GM18502 (cell line): ENCODE measurements at regions not wholly inside any gene's neighbourhood (a gene's known extent, or its start where the extent isn't known, plus 50 kb on each side); places are given as distances from the start of the nearest gene placed in this dataset.

Experiments
- ATAC-seq: cut with Tn5 transposase; IDR thresholded peaks from one replicate; pipeline ENCODE4 v1.9.1; 2021; ENCODE audit warnings: mild to moderate bottlenecking; ENCODE audit not compliant: unreplicated experiment, poor library complexity

- ATAC-seq = no peak
Measured at GRCh38 chr3:83877910-83878309, 1080.9 kb upstream of the CADM2 start.

GRCh38 chr3:83882701-83883100, 1076.1 kb upstream of the CADM2 start:
- ATAC-seq = no peak

- ATAC-seq = no peak
Measured at GRCh38 chr3:83890039-83890762, 1068.6 kb upstream of the CADM2 start.

- no peak for ATAC-seq
Measured at GRCh38 chr3:83890763-83891135, 1068.0 kb upstream of the CADM2 start.

DNA sequence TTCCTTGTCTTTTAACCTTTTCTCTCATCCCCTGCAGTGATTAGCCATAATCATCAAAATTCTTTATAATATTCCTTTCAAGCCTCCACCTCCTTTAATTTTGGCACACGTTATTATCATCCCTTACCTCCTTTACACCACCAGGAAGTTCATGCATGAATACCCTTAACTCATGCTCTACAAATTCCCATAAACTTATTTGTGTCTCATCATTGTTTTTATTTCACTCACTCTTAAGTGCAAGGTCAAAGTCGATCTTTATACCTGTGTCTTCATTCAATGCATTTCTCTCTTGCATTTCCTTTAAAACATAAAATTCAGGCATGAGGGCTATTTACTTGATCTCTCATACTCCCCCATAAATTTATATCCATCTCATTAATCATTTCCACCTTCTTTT, 1064.6 kb upstream of the CADM2 start:
- no peak for ATAC-seq

DNA sequence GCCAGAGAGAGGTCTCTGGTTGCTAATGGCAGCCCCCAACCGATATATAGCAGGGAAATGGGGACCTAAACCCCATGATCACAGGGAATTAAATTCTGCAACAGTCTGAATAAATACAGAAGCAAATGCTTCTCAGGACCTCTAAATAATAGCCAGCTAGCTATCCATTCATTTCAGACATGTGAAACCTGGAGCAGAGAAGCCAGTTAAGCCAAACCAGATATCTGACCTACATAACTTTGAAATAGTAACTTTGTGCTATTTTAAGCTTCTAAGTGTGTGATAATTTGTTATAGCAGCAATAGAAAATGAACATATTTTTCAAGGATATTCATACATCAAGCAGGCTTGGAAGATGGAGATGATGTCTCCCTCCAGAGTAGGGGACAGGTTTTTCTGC, 1062.9 kb upstream of the CADM2 start:
- ATAC-seq = no peak

- ATAC-seq = no peak
Measured at GRCh38 chr3:83902787-83903533, 1055.8 kb upstream of the CADM2 start.

- ATAC-seq = no peak
Measured at GRCh38 chr3:83913381-83913780, 1045.4 kb upstream of the CADM2 start.

GRCh38 chr3:83926291-83926690, 1032.5 kb upstream of the CADM2 start:
- ATAC-seq = no peak

DNA sequence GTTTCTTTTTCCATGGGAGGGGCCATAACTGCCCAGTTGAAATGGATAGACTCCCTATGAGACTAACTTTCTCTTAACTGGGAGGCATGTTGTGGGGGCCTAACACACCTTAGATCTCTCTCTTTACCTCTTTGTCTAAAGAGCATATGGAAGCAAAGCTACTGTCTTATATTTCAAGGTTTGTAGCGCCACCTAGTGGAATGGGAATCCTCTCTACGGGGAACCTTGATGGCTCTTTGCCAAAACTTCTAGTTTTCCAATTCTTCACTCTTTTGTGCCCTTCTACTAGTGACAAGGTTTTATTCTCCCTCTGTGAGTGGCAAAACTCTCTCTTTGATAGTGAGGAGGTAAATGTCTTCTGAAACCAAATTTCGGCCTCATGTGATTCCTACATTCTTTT, 1030.4 kb upstream of the CADM2 start:
- peak; percentile 60 for ATAC-seq

- ATAC-seq = no peak
Measured at GRCh38 chr3:83928903-83929302, 1029.9 kb upstream of the CADM2 start.

DNA sequence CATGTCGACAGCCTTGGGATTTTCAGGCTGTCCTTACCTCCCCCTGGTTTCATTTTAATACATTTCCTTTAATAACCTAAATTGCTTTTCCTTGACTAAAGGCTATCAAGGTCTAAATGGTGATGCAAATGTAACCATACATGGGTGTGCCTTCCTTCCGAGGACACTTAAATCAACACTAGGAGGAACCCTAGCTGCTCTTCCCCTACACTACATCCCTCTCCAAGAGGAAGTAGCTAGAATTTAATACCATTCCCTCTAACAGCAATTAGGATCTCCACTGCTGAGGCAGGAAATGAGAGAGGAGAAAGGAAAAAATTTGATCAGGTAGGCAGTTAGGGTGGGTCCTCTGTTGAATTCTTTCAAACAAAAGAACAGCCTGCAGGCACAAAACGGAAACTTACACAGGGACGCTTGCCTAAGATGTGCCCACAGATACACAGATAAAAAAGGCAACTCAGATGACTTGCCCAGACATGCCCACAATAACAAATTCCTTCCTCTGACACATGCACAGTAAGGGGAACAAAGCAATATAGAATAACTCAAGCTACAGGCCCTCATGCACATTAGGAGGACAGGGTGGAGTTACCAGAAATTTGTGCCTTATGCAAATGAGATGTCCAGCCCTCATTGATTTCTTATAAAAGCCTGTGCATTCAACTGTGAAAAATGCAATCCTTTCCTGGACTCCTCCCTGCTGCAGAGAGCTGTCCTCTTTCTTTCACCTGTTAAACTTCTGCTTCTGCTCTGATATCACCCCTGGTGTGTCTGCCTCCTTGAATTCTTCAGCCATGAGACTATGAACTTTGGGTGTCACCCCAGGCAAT, 1024.4 kb upstream of the CADM2 start:
- ATAC-seq = peak; percentile 64

DNA sequence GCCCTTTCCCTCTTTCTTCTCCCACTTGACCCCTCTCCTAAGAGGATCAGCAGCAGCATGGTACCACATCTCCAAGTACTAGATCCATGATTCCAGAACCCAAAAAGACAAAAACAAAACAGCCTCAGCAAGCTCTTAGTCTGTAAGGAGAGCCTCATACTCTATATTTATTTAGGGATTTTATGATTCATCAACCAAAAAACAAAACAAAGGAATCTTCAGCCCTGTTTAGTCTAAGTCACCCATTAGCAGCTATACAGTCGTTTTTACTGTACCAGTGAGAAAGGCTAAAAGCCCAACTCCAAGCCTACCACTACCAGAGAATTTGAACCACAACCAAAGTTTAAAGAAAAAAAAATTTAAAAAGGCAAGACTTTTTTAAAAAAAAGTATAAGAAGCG, 1020.3 kb upstream of the CADM2 start:
- no peak for ATAC-seq

DNA sequence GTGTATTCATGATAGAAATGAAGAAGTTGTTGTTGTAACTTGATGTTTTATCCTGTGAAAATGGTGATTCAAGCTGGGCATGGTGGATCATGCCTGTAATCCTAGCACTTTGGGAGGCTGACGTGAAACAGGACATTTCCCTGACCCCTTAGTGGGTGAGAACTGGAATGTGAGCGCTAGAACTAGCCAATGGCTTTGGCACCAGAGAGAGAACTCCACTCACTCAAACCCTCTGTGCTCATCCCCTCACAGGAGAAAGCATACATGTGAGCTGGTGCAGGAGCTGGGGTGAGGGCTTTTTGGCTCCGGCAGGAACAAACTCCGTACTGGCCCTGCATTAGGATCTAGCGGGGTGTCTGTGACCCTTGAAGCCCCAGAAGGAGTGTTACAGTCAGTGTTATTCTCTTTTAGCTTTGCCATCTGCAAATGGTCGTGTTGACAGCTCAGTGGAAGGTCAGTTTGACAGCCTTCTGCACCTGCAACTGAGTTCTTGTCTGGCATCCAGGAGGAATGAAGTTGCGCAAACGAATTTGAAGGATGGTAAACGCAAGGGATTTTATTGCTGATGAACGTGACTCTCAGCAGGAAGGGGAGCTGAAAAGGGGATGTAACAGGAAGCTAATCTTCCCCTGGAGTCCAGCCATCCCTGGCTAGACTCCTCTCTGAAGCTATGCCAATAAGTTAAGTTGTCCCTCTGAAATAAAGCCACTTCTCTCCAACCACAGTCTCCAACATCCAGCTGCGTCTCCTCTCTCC, 1016.6 kb upstream of the CADM2 start:
- no peak for ATAC-seq

- ATAC-seq = no peak
Measured at GRCh38 chr3:83946049-83946448, 1012.7 kb upstream of the CADM2 start.

GRCh38 chr3:83946554-83946953, 1012.2 kb upstream of the CADM2 start:
- no peak for ATAC-seq

DNA sequence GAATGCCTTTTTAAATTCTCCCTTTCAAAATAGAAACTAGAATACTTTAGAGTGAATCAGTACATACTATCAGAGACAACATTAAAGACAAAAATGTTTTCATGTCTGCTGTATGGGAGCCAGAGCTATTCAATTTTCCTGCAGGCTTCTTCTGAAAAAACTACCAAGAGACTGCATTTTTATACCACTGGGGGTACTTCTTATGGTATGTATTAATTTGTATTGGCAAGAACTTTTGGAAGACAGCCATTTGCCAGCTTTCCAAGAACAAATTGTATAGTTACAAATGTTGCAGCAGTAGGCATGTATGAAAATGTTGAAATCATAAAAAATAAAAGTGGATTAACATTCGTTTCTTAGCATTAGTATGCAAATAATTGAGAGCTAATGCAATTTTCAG, 1010.0 kb upstream of the CADM2 start:
- ATAC-seq = no peak

GRCh38 chr3:83953417-83954089, 1005.2 kb upstream of the CADM2 start:
- no peak for ATAC-seq

GRCh38 chr3:83956431-83956830, 1002.4 kb upstream of the CADM2 start:
- no peak for ATAC-seq

- ATAC-seq = no peak
Measured at GRCh38 chr3:83968356-83968755, 990.4 kb upstream of the CADM2 start.
